ENCODE measurements at regions not wholly inside any gene's neighbourhood (a gene's known extent, or its start where the extent isn't known, plus 50 kb on each side); places are given as distances from the start of the nearest gene placed in this dataset.

DNA sequence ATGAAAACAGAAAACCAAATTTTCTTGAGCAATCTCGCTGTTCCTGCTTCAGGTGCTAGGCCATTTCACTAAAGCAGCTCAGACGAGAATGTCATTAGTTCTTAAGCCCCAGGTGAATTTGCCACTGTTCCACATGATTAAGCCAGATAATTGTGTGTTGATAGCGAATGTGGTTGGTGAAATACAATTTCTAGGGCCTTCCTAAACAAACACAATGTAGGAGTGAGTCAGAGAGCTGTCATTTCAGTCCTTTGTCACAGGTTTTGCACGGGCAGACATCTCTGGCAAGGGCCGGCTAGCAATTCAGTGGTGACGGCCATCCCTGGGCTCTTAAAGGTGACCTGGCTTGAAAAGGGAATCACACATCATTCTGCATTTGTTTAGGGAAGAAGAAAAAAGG, 170.7 kb downstream of the TMEM182 start:
- TF ChIP-seq, protein P1, sequence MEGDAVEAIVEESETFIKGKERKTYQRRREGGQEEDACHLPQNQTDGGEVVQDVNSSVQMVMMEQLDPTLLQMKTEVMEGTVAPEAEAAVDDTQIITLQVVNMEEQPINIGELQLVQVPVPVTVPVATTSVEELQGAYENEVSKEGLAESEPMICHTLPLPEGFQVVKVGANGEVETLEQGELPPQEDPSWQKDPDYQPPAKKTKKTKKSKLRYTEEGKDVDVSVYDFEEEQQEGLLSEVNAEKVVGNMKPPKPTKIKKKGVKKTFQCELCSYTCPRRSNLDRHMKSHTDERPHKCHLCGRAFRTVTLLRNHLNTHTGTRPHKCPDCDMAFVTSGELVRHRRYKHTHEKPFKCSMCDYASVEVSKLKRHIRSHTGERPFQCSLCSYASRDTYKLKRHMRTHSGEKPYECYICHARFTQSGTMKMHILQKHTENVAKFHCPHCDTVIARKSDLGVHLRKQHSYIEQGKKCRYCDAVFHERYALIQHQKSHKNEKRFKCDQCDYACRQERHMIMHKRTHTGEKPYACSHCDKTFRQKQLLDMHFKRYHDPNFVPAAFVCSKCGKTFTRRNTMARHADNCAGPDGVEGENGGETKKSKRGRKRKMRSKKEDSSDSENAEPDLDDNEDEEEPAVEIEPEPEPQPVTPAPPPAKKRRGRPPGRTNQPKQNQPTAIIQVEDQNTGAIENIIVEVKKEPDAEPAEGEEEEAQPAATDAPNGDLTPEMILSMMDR (IDR thresholded peaks at IDR 0.05; ENCODE audit: insufficient read depth in 1 of 2, low read depth in 1 of 2, low read length in 1 of 2, severe bottlenecking in 1 of 2, unreplicated experiment in 1 of 2) = no peak
- H3K27me3 Mint-ChIP-seq (ENCODE audit: insufficient read depth, unreplicated experiment) = peaks cover 10% of the 10 kb centered on the region
- H3K9me3 ChIP-seq = no peaks in the 10 kb centered on the region
- H3K4me1 Mint-ChIP-seq (ENCODE audit: low read depth, unreplicated experiment) = no peaks in the 10 kb centered on the region
- no peaks in the 10 kb centered on the region for H3K36me3 ChIP-seq (ENCODE audit: control insufficient read depth, insufficient read depth, low read length)
- H3K4me1 ChIP-seq = no peaks in the 10 kb centered on the region
- intact Hi-C loops (cut with micrococcal nuclease; ENCODE audit: unreplicated experiment) = no loop called here
- H3K36me3 Mint-ChIP-seq (ENCODE audit: insufficient read depth, unreplicated experiment) = no peaks in the 10 kb centered on the region
- H3K4me3 ChIP-seq (ENCODE audit: low read depth, low read length) = no peak overlapping the region
- H3K9me3 Mint-ChIP-seq (ENCODE audit: unreplicated experiment) = no peaks in the 10 kb centered on the region
- no peak overlapping the region for H3K27ac Mint-ChIP-seq (ENCODE audit: unreplicated experiment)
- H3K4me3 Mint-ChIP-seq (ENCODE audit: unreplicated experiment) = no peak overlapping the region
- no TSS peak for BruUV-seq (replicated peaks)
- POLR2A ChIA-PET = no interaction called here
- no peak for DNase-seq
- H3K27me3 ChIP-seq (replicated peaks; ENCODE audit: control insufficient read depth, insufficient read depth, low read length) = no peaks in the 10 kb centered on the region
- CTCF ChIA-PET = no interaction called here

DNA sequence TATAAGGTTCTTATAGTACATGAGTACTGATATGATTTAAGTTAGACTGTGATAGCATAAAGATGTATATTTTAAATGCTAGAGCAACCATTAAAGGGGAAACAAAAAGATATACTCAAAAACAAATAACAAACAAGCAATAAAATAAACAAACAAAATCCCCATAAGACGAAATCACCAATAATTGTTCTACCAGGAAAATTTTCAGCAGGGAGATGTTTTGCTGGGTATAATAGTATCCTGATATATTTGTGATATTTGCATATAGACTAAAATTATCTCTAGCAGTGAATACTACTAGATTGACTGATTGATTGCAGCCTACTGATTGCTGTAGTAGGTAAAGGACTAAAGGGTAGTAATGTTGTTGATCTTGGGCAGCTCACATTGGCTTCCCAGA, 177.4 kb downstream of the TMEM182 start:
- Mint-ChIP-seq H3K4me1 (ENCODE audit: low read depth, unreplicated experiment) (no peaks in the 10 kb centered on the region), H3K4me3 (ENCODE audit: unreplicated experiment) (no peak overlapping the region), H3K27ac (ENCODE audit: unreplicated experiment) (no peak overlapping the region), H3K9me3 (ENCODE audit: unreplicated experiment) (peaks cover 19% of the 10 kb centered on the region), H3K27me3 (ENCODE audit: insufficient read depth, unreplicated experiment) (peaks cover 9% of the 10 kb centered on the region), H3K36me3 (ENCODE audit: insufficient read depth, unreplicated experiment) (peaks cover 6% of the 10 kb centered on the region)
- no peak for DNase-seq
- POLR2A ChIA-PET = no interaction called here
- TF ChIP-seq, protein P1 (IDR thresholded peaks at IDR 0.05; ENCODE audit: insufficient read depth in 1 of 2, low read depth in 1 of 2, low read length in 1 of 2, severe bottlenecking in 1 of 2, unreplicated experiment in 1 of 2) = no peak
- CTCF ChIA-PET = no interaction called here
- Histone ChIP-seq H3K9me3 (peaks cover 6% of the 10 kb centered on the region; the same call in 1 of the 2 replicates), H3K36me3 (ENCODE audit: control insufficient read depth, insufficient read depth, low read length) (no peaks in the 10 kb centered on the region), H3K4me1 (no peaks in the 10 kb centered on the region), H3K27me3 (replicated peaks; ENCODE audit: control insufficient read depth, insufficient read depth, low read length) (no peaks in the 10 kb centered on the region), H3K4me3 (ENCODE audit: low read depth, low read length) (no peak overlapping the region)
- intact Hi-C loops (cut with micrococcal nuclease; ENCODE audit: unreplicated experiment) = no loop called here
- no TSS peak for BruUV-seq (replicated peaks)

DNA sequence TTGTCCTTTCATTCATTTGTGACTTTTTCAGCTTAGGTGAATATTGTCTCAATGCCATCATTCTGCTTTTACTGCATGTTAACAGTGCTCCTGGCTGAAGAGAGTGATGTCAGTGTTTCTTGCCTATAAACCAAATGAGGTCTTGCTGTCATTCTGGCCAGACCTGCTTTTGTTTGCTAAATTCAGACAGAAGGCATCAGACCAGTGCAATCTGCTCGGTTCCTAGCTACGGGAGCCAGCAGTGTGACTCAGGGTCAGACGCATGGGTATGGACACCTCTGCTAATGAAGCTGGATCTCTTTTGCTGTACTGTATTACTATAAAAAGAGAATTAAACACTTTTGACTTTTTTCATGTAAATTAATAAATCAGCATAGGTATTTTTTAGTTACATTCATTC, 178.9 kb downstream of the TMEM182 start:
- peaks cover 6% of the 10 kb centered on the region for H3K36me3 Mint-ChIP-seq (ENCODE audit: insufficient read depth, unreplicated experiment)
- CTCF ChIA-PET = no interaction called here
- TF ChIP-seq, protein P1 (IDR thresholded peaks at IDR 0.05; ENCODE audit: insufficient read depth in 1 of 2, low read depth in 1 of 2, low read length in 1 of 2, severe bottlenecking in 1 of 2, unreplicated experiment in 1 of 2) = no peak
- no TSS peak for BruUV-seq (replicated peaks)
- H3K27ac Mint-ChIP-seq (ENCODE audit: unreplicated experiment) = no peak overlapping the region
- no peak overlapping the region for H3K4me3 Mint-ChIP-seq (ENCODE audit: unreplicated experiment)
- peaks cover 6% of the 10 kb centered on the region; the same call in 1 of the 2 replicates for H3K9me3 ChIP-seq
- H3K27me3 Mint-ChIP-seq (ENCODE audit: insufficient read depth, unreplicated experiment) = peaks cover 6% of the 10 kb centered on the region
- no peaks in the 10 kb centered on the region for H3K36me3 ChIP-seq (ENCODE audit: control insufficient read depth, insufficient read depth, low read length)
- H3K9me3 Mint-ChIP-seq (ENCODE audit: unreplicated experiment) = peaks cover 19% of the 10 kb centered on the region
- no peak overlapping the region for H3K4me3 ChIP-seq (ENCODE audit: low read depth, low read length)
- H3K27me3 ChIP-seq (replicated peaks; ENCODE audit: control insufficient read depth, insufficient read depth, low read length) = no peaks in the 10 kb centered on the region
- POLR2A ChIA-PET = no interaction called here
- no peaks in the 10 kb centered on the region for H3K4me1 ChIP-seq
- H3K4me1 Mint-ChIP-seq (ENCODE audit: low read depth, unreplicated experiment) = no peaks in the 10 kb centered on the region
- intact Hi-C loops (cut with micrococcal nuclease; ENCODE audit: unreplicated experiment) = no loop called here
- DNase-seq = no peak
